Endothelial cell of umbilical vein (primary cell): ENCODE measurements at regions not wholly inside any gene's neighbourhood (a gene's known extent, or its start where the extent isn't known, plus 50 kb on each side); places are given as distances from the start of the nearest gene placed in this dataset.

Experiments
- CTCF ChIP-seq, 2 donors: IDR thresholded peaks; 1 replicate in 1 of 2; 2 replicates in 1 of 2; pipeline ENCODE4 v1.5.1; 2011; ENCODE audit warnings: low read length in 2 of 2, mild to moderate bottlenecking in 2 of 2, moderate library complexity in 2 of 2, control low read depth in 1 of 2, inconsistent platforms in 1 of 2, low read depth in 1 of 2; ENCODE audit not compliant: insufficient read depth in 1 of 2; ENCODE audit errors: extremely low read depth in 1 of 2
- EZH2 ChIP-seq: IDR thresholded peaks from 2 replicates; pipeline ENCODE4 v1.6.1; 2012; ENCODE audit warnings: borderline replicate concordance, low read depth, mild to moderate bottlenecking, moderate library complexity, low read length, inconsistent platforms; ENCODE audit not compliant: severe bottlenecking
- FOS ChIP-seq: IDR thresholded peaks from 2 replicates; pipeline ENCODE4 v1.6.1; 2011; ENCODE audit warnings: mild to moderate bottlenecking, low read length, moderate library complexity, borderline replicate concordance; ENCODE audit not compliant: insufficient read depth
- MAX ChIP-seq: IDR thresholded peaks from 2 replicates; pipeline ENCODE4 v1.6.1; 2011; ENCODE audit not compliant: insufficient read depth, insufficient read length
- MYC ChIP-seq: IDR thresholded peaks from one replicate; pipeline ENCODE4 v1.6.1; 2011; ENCODE audit warnings: mild to moderate bottlenecking, low read depth, low read length
- POLR2A ChIP-seq: IDR thresholded peaks from 2 replicates; pipeline ENCODE4 v1.6.1; 2012; ENCODE audit warnings: low read depth, mild to moderate bottlenecking, control low read depth, low read length
- POLR2AphosphoS5 ChIP-seq: IDR thresholded peaks from 2 replicates; pipeline ENCODE4 v1.6.1; 2012; ENCODE audit warnings: low read depth, mild to moderate bottlenecking, control low read depth, low read length, moderate library complexity; ENCODE audit not compliant: insufficient read depth

- TF ChIP-seq CTCF (IDR thresholded peaks at IDR 0.05; ENCODE audit: extremely low read depth in 1 of 2, insufficient read depth in 1 of 2, low read depth in 1 of 2, low read length in 2 of 2) (no peak), POLR2A (no peak), POLR2AphosphoS5 (no peak), MAX (no peak), EZH2 (no peak), MYC (no peak), FOS (no peak)
Observed at GRCh38 chr2:215863687-215864086, 149.7 kb downstream of the MREG start.
